OCI-LY7 (cell line): ENCODE measurements at regions not wholly inside any gene's neighbourhood (a gene's known extent, or its start where the extent isn't known, plus 50 kb on each side); places are given as distances from the start of the nearest gene placed in this dataset.

ENCODE experiments used
- BruUV-seq: library from RNA; stranded (reverse); fragments of 400-500 nt; replicated peaks from 2 replicates; lab custom pipeline; 2021; lab: Mats Ljungman, UMichigan
- CTCF ChIA-PET: fragments of 300-600 bp; sonication (Branson Sonifier 250); formaldehyde crosslinking; loops from one replicate; lab custom pipeline; 2022; ENCODE audit warnings: antibody characterized with exemption; ENCODE audit not compliant: unreplicated experiment; lab: Charles Lee
- POLR2A ChIA-PET: fragments of 300-600 bp; sonication (Branson Sonifier 250); formaldehyde crosslinking; loops from one replicate; lab custom pipeline; 2022; ENCODE audit warnings: antibody characterized with exemption; lab: Charles Lee
- DNase-seq: peaks from one replicate; pipeline ENCODE4 v3.0.0-alpha.2; 2015; ENCODE audit warnings: low spot score
- H2AFZ ChIP-seq: fragments of 200-600 bp; sonication (generic), shearing (Covaris generic); 2 replicates; pipeline ENCODE4 v1.6.1; 2014; ENCODE audit warnings: mild to moderate bottlenecking, antibody characterized with exemption, low read length, moderate library complexity
- H3K27ac ChIP-seq: fragments of 200-600 bp; sonication (generic); 2 replicates; pipeline ENCODE4 v1.5.1; 2014; ENCODE audit warnings: mixed run types, low read depth, mild to moderate bottlenecking, moderate library complexity, low read length, inconsistent platforms; ENCODE audit not compliant: poor library complexity, severe bottlenecking
- H3K36me3 ChIP-seq: fragments of 200-600 bp; sonication (generic); 2 replicates; pipeline ENCODE4 v1.6.1; 2014; ENCODE audit warnings: mild to moderate bottlenecking, antibody characterized with exemption, low read length, moderate library complexity, mixed read lengths; ENCODE audit not compliant: insufficient read depth
- H3K4me1 ChIP-seq: fragments of 200-600 bp; sonication (generic); 2 replicates; pipeline ENCODE4 v1.5.1; 2014; ENCODE audit warnings: mild to moderate bottlenecking, low read length; ENCODE audit not compliant: insufficient read depth, poor library complexity, severe bottlenecking
- H3K4me2 ChIP-seq: fragments of 200-600 bp; sonication (generic); 2 replicates; pipeline ENCODE4 v1.6.1; 2014; ENCODE audit warnings: mild to moderate bottlenecking, low read length
- H3K4me3 ChIP-seq: fragments of 200-600 bp; sonication (generic); 2 replicates; pipeline ENCODE4 v1.5.1; 2014; ENCODE audit warnings: mild to moderate bottlenecking, low read depth, low read length; ENCODE audit not compliant: poor library complexity, severe bottlenecking
- H3K79me2 ChIP-seq: fragments of 200-600 bp; sonication (generic); 2 replicates; pipeline ENCODE4 v1.6.1; 2016; ENCODE audit warnings: low read depth, mild to moderate bottlenecking, low read length, moderate library complexity, mixed read lengths; ENCODE audit not compliant: insufficient read depth
- H3K9me2 ChIP-seq: fragments of 200-600 bp; sonication (generic); 2 replicates; pipeline ENCODE4 v1.6.1; 2016; ENCODE audit warnings: mild to moderate bottlenecking, low read length, mixed read lengths; ENCODE audit not compliant: insufficient read depth
- H3K9me3 ChIP-seq: fragments of 200-600 bp; sonication (generic); 2 replicates; pipeline ENCODE4 v1.6.1; 2014; ENCODE audit warnings: mild to moderate bottlenecking, mixed run types, low read length, mixed read lengths
- H4K20me1 ChIP-seq: fragments of 200-600 bp; sonication (generic); 2 replicates; pipeline ENCODE4 v1.6.1; 2014; ENCODE audit warnings: mild to moderate bottlenecking, antibody characterized with exemption, low read length, moderate library complexity, mixed read lengths; ENCODE audit not compliant: insufficient read depth
- EZH2phosphoT487 ChIP-seq: fragments of 200-600 bp; sonication (generic); IDR thresholded peaks from 2 replicates; pipeline ENCODE4 v1.6.1; 2018; ENCODE audit warnings: low read depth, borderline replicate concordance, mild to moderate bottlenecking, mixed run types, antibody characterized with exemption, low read length, moderate library complexity, mixed read lengths
- intact Hi-C: fragments of 100-400 bp; cut with micrococcal nuclease; formaldehyde crosslinking; loops from one replicate; pipeline ENCODE4 v1.10.0; 2022; ENCODE audit not compliant: unreplicated experiment
- TF ChIP-seq, protein P1 (sequence below): fragments of 200-600 bp; sonication (generic); conservative IDR thresholded peaks from 2 replicates; pipeline ENCODE4 v1.5.1; 2014; ENCODE audit warnings: mild to moderate bottlenecking, antibody characterized with exemption, low read length, moderate library complexity, mixed read lengths

DNA sequence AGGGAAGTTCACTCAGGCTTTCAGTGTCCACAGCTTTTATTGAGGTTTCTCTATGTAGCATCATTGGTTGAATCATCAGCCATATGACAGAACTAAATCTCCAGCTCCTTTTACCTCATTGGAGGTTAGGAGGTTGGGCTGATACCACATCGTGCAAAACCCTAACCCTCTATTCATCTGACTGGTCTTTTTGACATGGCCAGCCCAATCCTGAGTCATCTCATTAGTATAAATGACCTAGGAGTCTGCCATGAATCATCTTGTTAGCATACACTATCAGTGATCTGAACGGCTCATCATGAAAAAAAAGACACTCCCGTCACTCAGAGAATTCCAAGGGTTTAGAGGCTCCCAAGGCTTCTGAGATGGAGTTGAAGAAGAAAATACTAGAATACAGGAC, 669.8 kb upstream of the POT1 start:
- no peaks in the 10 kb centered on the region for H4K20me1 ChIP-seq
- no peak overlapping the region for H3K4me3 ChIP-seq
- H3K79me2 ChIP-seq = no peaks in the 10 kb centered on the region
- intact Hi-C loops = no loop called here
- TF ChIP-seq, protein P1, sequence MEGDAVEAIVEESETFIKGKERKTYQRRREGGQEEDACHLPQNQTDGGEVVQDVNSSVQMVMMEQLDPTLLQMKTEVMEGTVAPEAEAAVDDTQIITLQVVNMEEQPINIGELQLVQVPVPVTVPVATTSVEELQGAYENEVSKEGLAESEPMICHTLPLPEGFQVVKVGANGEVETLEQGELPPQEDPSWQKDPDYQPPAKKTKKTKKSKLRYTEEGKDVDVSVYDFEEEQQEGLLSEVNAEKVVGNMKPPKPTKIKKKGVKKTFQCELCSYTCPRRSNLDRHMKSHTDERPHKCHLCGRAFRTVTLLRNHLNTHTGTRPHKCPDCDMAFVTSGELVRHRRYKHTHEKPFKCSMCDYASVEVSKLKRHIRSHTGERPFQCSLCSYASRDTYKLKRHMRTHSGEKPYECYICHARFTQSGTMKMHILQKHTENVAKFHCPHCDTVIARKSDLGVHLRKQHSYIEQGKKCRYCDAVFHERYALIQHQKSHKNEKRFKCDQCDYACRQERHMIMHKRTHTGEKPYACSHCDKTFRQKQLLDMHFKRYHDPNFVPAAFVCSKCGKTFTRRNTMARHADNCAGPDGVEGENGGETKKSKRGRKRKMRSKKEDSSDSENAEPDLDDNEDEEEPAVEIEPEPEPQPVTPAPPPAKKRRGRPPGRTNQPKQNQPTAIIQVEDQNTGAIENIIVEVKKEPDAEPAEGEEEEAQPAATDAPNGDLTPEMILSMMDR = no peak
- TF ChIP-seq EZH2phosphoT487 = no peak
- no peaks in the 10 kb centered on the region for H3K9me3 ChIP-seq
- POLR2A ChIA-PET = no interaction called here
- CTCF ChIA-PET = no interaction called here
- H3K4me2 ChIP-seq = no peak overlapping the region
- DNase-seq = no peak
- H2AFZ ChIP-seq = no peak overlapping the region
- no peaks in the 10 kb centered on the region for H3K9me2 ChIP-seq
- no peaks in the 10 kb centered on the region for H3K4me1 ChIP-seq
- H3K27ac ChIP-seq = no peak overlapping the region
- H3K36me3 ChIP-seq = no peaks in the 10 kb centered on the region
- no TSS peak for BruUV-seq

DNA sequence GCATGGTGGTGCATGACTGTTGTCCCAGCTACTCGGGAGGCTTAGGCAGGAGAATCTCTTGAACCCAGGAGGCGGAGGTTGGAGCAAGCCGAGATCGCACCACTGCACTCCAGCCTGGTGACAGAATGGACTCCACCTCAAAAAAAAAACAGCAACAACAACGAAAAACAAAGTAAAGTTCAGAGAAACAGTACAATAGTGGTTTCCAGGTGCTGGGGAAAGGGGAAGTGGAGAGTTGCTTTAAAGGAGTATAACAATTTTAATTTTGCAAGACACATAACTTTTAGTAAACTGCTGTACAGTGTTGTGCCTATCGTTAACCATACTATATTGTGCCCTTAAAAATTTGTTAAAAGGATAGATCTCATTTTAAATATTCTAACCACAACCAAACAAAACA, 662.7 kb upstream of the POT1 start:
- no peaks in the 10 kb centered on the region for H3K4me1 ChIP-seq
- H4K20me1 ChIP-seq = no peaks in the 10 kb centered on the region
- H2AFZ ChIP-seq = no peak overlapping the region
- CTCF ChIA-PET = no interaction called here
- BruUV-seq = no TSS peak
- POLR2A ChIA-PET = interaction anchor here (0.6 kb wide), 1 partner anchor 135 kb away, joined by 3 read pairs; no protein-coding TSS in a partner anchor
- H3K27ac ChIP-seq = no peak overlapping the region
- TF ChIP-seq, protein P1 = no peak
- no peak for TF ChIP-seq EZH2phosphoT487
- no peak for DNase-seq
- no peak overlapping the region for H3K4me3 ChIP-seq
- no peaks in the 10 kb centered on the region for H3K9me2 ChIP-seq
- H3K9me3 ChIP-seq = no peaks in the 10 kb centered on the region
- no peak overlapping the region for H3K4me2 ChIP-seq
- no peaks in the 10 kb centered on the region for H3K79me2 ChIP-seq
- H3K36me3 ChIP-seq = no peaks in the 10 kb centered on the region
- intact Hi-C loops = no loop called here

DNA sequence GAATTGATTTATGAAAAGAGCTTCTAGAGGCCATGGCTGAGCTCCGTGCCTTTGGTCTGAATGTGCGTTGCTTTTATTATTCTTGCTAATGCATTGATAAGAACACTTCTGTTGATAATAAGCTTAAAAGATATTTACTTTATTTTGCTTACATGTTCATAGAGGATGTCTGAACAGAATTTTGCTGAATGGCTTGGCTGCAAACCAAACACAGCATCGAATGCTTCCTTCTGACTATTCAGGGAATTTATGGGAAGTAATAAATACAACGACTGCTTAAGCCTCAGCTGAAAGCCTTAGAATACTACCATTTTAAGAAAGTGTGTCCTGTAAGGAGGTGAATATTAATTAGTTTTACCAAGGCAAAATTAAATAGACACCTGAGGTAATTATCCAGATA, 643.5 kb upstream of the POT1 start:
- H3K9me3 ChIP-seq = no peaks in the 10 kb centered on the region
- no peak for TF ChIP-seq EZH2phosphoT487
- TF ChIP-seq, protein P1 = no peak
- DNase-seq = no peak
- no peak overlapping the region for H3K4me2 ChIP-seq
- H3K27ac ChIP-seq = no peak overlapping the region
- no peaks in the 10 kb centered on the region for H3K79me2 ChIP-seq
- BruUV-seq = no TSS peak
- H3K4me1 ChIP-seq = no peaks in the 10 kb centered on the region
- CTCF ChIA-PET = no interaction called here
- H4K20me1 ChIP-seq = no peaks in the 10 kb centered on the region
- no peak overlapping the region for H3K4me3 ChIP-seq
- intact Hi-C loops = no loop called here
- POLR2A ChIA-PET = no interaction called here
- H3K9me2 ChIP-seq = no peaks in the 10 kb centered on the region
- no peak overlapping the region for H2AFZ ChIP-seq
- H3K36me3 ChIP-seq = no peaks in the 10 kb centered on the region
